ENCODE measurements at regions not wholly inside any gene's neighbourhood (a gene's known extent, or its start where the extent isn't known, plus 50 kb on each side); places are given as distances from the start of the nearest gene placed in this dataset.

DNA sequence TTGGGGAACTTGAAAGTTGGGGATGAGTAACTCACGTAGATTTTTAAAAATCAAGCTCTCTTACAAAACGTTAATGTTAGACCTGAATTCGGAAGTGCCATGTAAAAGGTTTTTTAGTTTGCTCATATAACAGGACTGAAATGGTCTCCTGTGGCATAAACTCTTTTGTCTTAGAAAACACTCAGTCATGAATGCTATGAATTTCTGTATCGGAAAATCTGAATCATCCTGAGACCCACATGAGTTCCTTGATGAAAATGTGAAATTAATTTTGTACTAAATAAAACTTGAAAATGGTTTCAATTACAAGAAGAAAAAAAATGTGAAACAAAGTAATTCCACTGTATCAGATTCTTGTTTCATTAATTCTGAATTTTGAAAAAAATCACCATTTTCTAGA, 134.8 kb upstream of the BMPER start:
- Histone ChIP-seq H3K4me3 (ENCODE audit: extremely low read depth, insufficient read depth, low read length, poor library complexity, severe bottlenecking) (no peak overlapping the region), H3K36me3 (ENCODE audit: control insufficient read depth, insufficient read depth, low read length) (no peaks in the 10 kb centered on the region), H3K9me3 (ENCODE audit: control insufficient read depth, low read length) (no peaks in the 10 kb centered on the region), H3K4me1 (ENCODE audit: control insufficient read depth, insufficient read depth, low read length, poor library complexity, severe bottlenecking) (peaks cover 7% of the 10 kb centered on the region), H3K27ac (ENCODE audit: low read depth, low read length, severe bottlenecking) (no peak overlapping the region)
- 100% methylated on average over 2 to 3 of the region's 4 CpGs for whole genome bisulfite sequencing, 2 experiments (ENCODE audit: insufficient coverage in 2 of 2)

DNA sequence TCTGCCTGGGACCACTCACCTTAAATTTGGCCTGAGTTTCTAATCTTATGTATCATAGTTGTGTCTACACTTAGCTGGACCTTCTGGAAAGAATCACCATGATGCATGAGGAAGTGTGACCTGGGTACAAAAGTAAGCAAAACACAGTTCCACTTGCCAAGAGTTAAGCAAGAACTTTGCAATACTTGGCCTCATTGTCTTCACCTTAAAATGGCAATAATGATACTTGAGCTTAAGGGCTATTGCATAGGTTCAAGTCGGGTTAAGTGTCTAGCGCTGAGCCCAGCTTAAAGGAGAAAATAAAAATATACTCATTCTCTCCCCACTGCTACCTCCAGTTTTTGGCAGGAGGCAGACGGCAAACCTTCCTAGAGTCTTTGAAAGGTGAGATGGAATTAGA, 133.9 kb upstream of the BMPER start:
- Histone ChIP-seq H3K36me3 (ENCODE audit: control insufficient read depth, insufficient read depth, low read length) (no peaks in the 10 kb centered on the region), H3K9me3 (ENCODE audit: control insufficient read depth, low read length) (no peaks in the 10 kb centered on the region), H3K4me3 (ENCODE audit: extremely low read depth, insufficient read depth, low read length, poor library complexity, severe bottlenecking) (no peak overlapping the region), H3K27ac (ENCODE audit: low read depth, low read length, severe bottlenecking) (no peak overlapping the region), H3K4me1 (ENCODE audit: control insufficient read depth, insufficient read depth, low read length, poor library complexity, severe bottlenecking) (no peaks in the 10 kb centered on the region)
- WGBS, 2 experiments (ENCODE audit: insufficient coverage in 2 of 2): no CpG with 5 or more reads among the region's 3 CpGs

DNA sequence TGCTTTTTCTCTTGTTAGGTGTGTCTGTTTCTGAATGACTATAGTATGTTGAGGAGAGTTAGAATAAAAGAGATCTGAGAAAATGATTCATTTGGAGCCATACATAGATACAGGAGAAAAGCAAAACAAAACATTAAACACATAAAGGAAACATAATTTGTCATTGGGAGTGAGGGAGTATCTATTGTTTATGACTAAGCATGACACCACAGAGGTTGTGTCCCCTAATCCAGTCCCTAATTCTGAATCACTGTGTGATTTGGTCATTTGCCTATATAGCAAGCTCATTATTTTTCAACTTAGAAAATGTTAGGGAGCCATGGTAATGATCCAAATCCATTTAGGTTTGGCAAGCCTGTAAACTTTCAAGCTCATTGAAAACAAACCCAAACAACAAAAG, 132.3 kb upstream of the BMPER start:
- Histone ChIP-seq H3K36me3 (ENCODE audit: control insufficient read depth, insufficient read depth, low read length) (no peaks in the 10 kb centered on the region), H3K9me3 (ENCODE audit: control insufficient read depth, low read length) (no peaks in the 10 kb centered on the region), H3K27ac (ENCODE audit: low read depth, low read length, severe bottlenecking) (no peak overlapping the region), H3K4me1 (ENCODE audit: control insufficient read depth, insufficient read depth, low read length, poor library complexity, severe bottlenecking) (no peaks in the 10 kb centered on the region), H3K4me3 (ENCODE audit: extremely low read depth, insufficient read depth, low read length, poor library complexity, severe bottlenecking) (no peak overlapping the region)

DNA sequence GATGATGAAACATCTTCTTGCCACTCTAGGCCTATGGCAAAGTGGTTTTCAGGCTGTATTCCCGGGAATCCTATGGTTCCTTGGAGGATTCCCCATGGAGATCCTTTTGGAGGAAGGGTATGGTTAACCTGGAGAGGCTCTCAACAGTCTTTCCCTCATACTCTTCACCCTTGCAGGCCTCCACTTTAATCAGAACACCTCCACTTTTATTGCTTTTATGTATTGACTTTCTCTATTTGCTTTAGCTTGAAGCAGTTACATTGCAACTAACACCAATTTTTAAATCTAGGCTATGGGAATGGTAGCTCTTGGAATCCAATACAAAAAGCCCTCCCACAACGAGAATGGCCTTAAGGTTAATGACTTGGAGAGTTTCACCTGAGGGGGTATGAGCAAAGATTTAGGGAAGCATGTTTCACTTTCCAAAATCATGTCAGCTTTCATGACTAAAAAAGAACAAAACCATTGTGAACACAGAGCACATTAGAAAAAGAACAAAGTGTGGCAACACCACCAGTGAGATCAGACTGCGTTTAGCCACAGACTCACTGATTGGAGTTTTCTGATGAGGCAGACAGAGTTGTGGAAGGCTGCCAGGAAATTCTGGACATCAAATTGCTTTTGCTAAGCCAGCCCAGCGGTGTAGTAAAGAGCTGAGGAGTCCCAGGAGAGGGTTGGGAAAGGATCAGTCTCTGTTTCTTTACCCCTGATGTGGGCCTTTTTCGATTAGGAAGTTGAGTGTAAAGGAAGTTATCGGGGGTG, 130.4 kb upstream of the BMPER start:
- Histone ChIP-seq H3K4me3 (ENCODE audit: extremely low read depth, insufficient read depth, low read length, poor library complexity, severe bottlenecking) (no peak overlapping the region), H3K27ac (ENCODE audit: low read depth, low read length, severe bottlenecking) (no peak overlapping the region), H3K4me1 (ENCODE audit: control insufficient read depth, insufficient read depth, low read length, poor library complexity, severe bottlenecking) (no peaks in the 10 kb centered on the region), H3K36me3 (ENCODE audit: control insufficient read depth, insufficient read depth, low read length) (no peaks in the 10 kb centered on the region), H3K9me3 (ENCODE audit: control insufficient read depth, low read length) (no peaks in the 10 kb centered on the region)
- WGBS, 2 experiments (ENCODE audit: insufficient coverage in 2 of 2): 94 to 96% methylated on average over 2 to 4 of the region's 6 CpGs

DNA sequence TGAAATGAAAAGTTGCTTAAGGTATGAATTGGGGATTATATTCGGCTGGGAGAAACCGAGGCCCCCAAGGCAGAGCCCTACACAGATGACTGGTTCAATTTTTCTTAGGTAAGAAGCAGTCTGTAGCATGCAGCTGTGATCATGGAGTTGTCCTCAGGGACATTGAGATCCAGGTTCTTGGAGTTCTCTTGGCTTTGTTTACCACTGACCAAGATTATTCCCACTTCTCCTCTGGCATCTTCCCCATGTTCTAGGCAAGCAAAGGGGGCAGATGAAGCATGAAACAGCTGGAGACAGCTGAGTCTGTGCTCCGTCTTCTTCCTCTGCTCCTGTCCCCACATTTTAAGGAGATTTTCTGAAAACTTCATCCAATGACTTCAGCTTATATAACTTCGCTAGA, 129.5 kb upstream of the BMPER start:
- H3K4me1 ChIP-seq (ENCODE audit: control insufficient read depth, insufficient read depth, low read length, poor library complexity, severe bottlenecking): no peaks in the 10 kb centered on the region

DNA sequence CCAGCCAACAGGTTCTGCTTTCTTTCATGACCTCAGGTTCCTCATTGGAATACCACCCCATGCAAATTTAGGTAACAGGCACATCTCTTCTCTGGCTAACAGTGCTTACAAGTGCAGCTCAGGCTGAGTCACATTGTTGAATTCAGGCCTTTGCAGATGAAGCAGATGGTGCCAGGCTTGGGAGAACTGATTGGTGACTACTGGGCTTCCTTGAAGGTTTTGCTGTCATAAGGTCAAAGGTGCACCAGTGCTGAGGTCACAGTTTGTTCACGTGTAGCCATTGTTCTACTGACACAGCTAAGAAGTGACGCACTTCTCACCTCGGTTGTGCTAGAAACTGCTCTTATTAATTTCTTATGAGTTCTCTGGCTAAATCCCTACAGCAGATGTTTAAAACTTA, 128.6 kb upstream of the BMPER start:
- no peaks in the 10 kb centered on the region for H3K9me3 ChIP-seq (ENCODE audit: control insufficient read depth, low read length)
- 72 to 82% methylated on average over 3 of the region's 3 CpGs for WGBS, 2 experiments (ENCODE audit: insufficient coverage in 2 of 2)

More for the DNA sequence above, 129.5 kb upstream of the BMPER start:
- no peak overlapping the region for H3K4me3 ChIP-seq (ENCODE audit: extremely low read depth, insufficient read depth, low read length, poor library complexity, severe bottlenecking)
- 50 to 82% methylated on average over 1 to 4 of the region's 4 CpGs for WGBS, 2 experiments (ENCODE audit: insufficient coverage in 2 of 2)
- H3K36me3 ChIP-seq (ENCODE audit: control insufficient read depth, insufficient read depth, low read length): no peaks in the 10 kb centered on the region
- H3K9me3 ChIP-seq (ENCODE audit: control insufficient read depth, low read length): no peaks in the 10 kb centered on the region
- H3K27ac ChIP-seq (ENCODE audit: low read depth, low read length, severe bottlenecking): no peak overlapping the region

DNA sequence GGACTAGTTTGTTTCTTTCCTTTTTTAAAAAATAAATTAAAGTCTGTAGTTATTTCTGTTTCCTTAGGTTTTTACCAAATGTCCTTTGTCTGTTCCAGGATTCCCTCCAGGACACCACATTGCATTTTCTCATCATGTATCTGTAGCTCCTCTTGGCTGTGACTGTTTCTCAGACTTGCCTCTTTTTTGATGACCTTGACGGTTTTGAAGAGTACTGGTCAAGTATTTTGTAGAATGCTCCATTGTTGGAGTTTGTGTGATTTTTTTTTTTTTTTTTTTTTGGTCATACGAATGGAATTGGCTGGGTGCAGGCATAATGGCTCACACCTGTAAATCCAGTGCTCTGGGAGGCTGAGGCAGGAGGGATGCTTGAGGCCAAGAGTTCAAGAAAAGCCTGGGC, 127.1 kb upstream of the BMPER start:
- H3K27ac ChIP-seq (ENCODE audit: low read depth, low read length, severe bottlenecking): no peak overlapping the region
- WGBS, 2 experiments (ENCODE audit: insufficient coverage in 2 of 2): 100% methylated on average over 1 of the region's 2 CpGs; no CpG with 5 or more reads in 1 of the 2 experiments
- no peak overlapping the region for H3K4me3 ChIP-seq (ENCODE audit: extremely low read depth, insufficient read depth, low read length, poor library complexity, severe bottlenecking)
- H3K9me3 ChIP-seq (ENCODE audit: control insufficient read depth, low read length): no peaks in the 10 kb centered on the region
- H3K36me3 ChIP-seq (ENCODE audit: control insufficient read depth, insufficient read depth, low read length): no peaks in the 10 kb centered on the region
- H3K4me1 ChIP-seq (ENCODE audit: control insufficient read depth, insufficient read depth, low read length, poor library complexity, severe bottlenecking): no peaks in the 10 kb centered on the region

More for the DNA sequence above, 128.6 kb upstream of the BMPER start:
- no peak overlapping the region for H3K27ac ChIP-seq (ENCODE audit: low read depth, low read length, severe bottlenecking)
- no peak overlapping the region for H3K4me3 ChIP-seq (ENCODE audit: extremely low read depth, insufficient read depth, low read length, poor library complexity, severe bottlenecking)
- no peaks in the 10 kb centered on the region for H3K4me1 ChIP-seq (ENCODE audit: control insufficient read depth, insufficient read depth, low read length, poor library complexity, severe bottlenecking)
- H3K36me3 ChIP-seq (ENCODE audit: control insufficient read depth, insufficient read depth, low read length): no peaks in the 10 kb centered on the region

DNA sequence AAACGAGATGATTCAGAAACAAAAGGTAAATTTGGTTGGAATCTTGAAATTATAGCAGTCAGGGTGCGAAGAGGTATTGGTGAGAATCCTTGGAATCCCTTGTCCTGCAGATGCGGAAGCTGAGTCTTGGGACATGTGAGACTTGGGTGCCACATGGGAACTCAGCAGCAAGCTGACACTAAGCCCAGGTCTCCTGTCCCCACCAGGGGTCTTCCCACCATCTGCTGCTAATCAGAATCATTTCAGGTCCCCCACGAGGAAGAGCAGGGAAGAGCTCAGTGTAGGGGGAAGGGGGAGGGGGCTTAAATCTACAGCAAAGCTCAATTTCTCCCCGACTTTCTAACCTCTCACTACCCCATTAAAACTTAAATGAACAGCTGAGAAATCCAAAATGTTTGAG, 126.1 kb upstream of the BMPER start:
- no peaks in the 10 kb centered on the region for H3K4me1 ChIP-seq (ENCODE audit: control insufficient read depth, insufficient read depth, low read length, poor library complexity, severe bottlenecking)

DNA sequence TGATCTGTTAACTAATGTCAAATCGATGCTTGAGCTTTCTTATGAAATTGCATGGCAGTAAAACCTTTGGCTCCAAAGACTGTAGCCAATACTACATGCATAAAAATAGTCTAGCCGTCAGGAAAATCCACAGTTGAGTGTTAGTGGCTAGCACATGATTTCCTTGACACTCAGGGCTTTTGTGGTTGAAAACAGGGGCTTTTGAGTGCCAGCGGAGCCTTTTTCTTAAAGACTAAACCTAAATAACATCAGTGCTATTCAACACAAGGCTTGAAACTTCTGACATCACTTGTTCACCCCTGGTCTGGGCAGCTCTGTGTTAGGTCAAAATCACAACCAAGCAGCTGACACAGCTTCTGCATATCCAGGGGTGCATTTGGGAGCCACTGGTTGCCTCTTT, 124.2 kb upstream of the BMPER start:
- Histone ChIP-seq H3K9me3 (ENCODE audit: control insufficient read depth, low read length) (no peaks in the 10 kb centered on the region), H3K4me1 (ENCODE audit: control insufficient read depth, insufficient read depth, low read length, poor library complexity, severe bottlenecking) (no peaks in the 10 kb centered on the region), H3K4me3 (ENCODE audit: extremely low read depth, insufficient read depth, low read length, poor library complexity, severe bottlenecking) (no peak overlapping the region), H3K27ac (ENCODE audit: low read depth, low read length, severe bottlenecking) (no peak overlapping the region), H3K36me3 (ENCODE audit: control insufficient read depth, insufficient read depth, low read length) (no peaks in the 10 kb centered on the region)
- WGBS, 2 experiments (ENCODE audit: insufficient coverage in 2 of 2): 90 to 100% methylated on average over 2 to 3 of the region's 3 CpGs

More for the DNA sequence above, 126.1 kb upstream of the BMPER start:
- H3K36me3 ChIP-seq (ENCODE audit: control insufficient read depth, insufficient read depth, low read length): no peaks in the 10 kb centered on the region
- no peak overlapping the region for H3K4me3 ChIP-seq (ENCODE audit: extremely low read depth, insufficient read depth, low read length, poor library complexity, severe bottlenecking)
- H3K9me3 ChIP-seq (ENCODE audit: control insufficient read depth, low read length): no peaks in the 10 kb centered on the region
- 100% methylated on average over 1 to 2 of the region's 5 CpGs for WGBS, 2 experiments (ENCODE audit: insufficient coverage in 2 of 2)
- H3K27ac ChIP-seq (ENCODE audit: low read depth, low read length, severe bottlenecking): no peak overlapping the region

DNA sequence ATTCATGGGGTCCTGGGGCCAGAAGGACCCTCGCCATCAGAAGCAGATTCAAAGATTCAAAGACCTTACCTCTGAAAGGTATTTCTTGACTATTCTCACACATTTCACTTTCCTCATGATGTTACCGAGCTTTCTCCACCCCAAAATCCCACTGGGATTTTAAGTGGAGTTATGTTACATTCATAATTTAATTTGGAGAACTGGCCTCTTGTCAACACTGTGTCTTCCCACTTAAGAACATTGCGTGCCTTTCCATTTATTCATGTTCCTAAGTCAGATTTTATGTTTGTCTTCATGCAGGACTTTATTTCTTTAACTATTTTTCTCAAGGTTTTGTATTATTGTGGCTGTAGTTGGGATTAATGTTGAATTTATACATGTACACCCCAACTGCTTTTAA, 123.5 kb upstream of the BMPER start:
- Histone ChIP-seq H3K4me1 (ENCODE audit: control insufficient read depth, insufficient read depth, low read length, poor library complexity, severe bottlenecking) (no peaks in the 10 kb centered on the region), H3K9me3 (ENCODE audit: control insufficient read depth, low read length) (no peaks in the 10 kb centered on the region), H3K4me3 (ENCODE audit: extremely low read depth, insufficient read depth, low read length, poor library complexity, severe bottlenecking) (no peak overlapping the region), H3K27ac (ENCODE audit: low read depth, low read length, severe bottlenecking) (no peak overlapping the region), H3K36me3 (ENCODE audit: control insufficient read depth, insufficient read depth, low read length) (no peaks in the 10 kb centered on the region)
- 100% methylated on average over 1 of the region's 3 CpGs for WGBS, 2 experiments (ENCODE audit: insufficient coverage in 2 of 2)

DNA sequence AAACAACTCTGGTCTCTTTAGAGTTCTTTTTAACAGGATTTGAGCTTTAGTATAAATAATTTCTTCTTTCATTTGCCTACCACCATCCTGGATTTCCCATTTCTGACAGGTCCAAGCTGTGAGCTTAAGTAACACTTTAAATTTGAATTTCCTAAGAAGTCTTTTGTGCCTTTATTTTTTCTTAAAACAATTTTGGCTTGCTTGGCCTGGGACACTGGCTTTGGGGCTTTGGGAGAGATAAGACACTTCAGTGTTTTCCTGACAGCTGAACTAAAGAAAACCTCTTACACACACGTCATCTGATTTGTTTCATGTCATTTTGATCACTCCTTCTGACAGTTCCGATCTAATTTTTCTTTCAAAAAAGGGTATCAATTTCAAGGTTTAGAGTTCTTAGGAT, 121.3 kb upstream of the BMPER start:
- no peaks in the 10 kb centered on the region for H3K36me3 ChIP-seq (ENCODE audit: control insufficient read depth, insufficient read depth, low read length)
- no peak overlapping the region for H3K4me3 ChIP-seq (ENCODE audit: extremely low read depth, insufficient read depth, low read length, poor library complexity, severe bottlenecking)
- H3K27ac ChIP-seq (ENCODE audit: low read depth, low read length, severe bottlenecking): no peak overlapping the region
- WGBS, 2 experiments (ENCODE audit: insufficient coverage in 2 of 2): 67 to 90% methylated on average over 1 to 2 of the region's 2 CpGs
- H3K9me3 ChIP-seq (ENCODE audit: control insufficient read depth, low read length): no peaks in the 10 kb centered on the region
- no peaks in the 10 kb centered on the region for H3K4me1 ChIP-seq (ENCODE audit: control insufficient read depth, insufficient read depth, low read length, poor library complexity, severe bottlenecking)
